GM18907 (cell line): ENCODE measurements at regions not wholly inside any gene's neighbourhood (a gene's known extent, or its start where the extent isn't known, plus 50 kb on each side); places are given as distances from the start of the nearest gene placed in this dataset.
"Not testable (repeated sequence)": the region's sequence is repeated elsewhere in the genome, so short reads cannot be mapped to it uniquely, and the experiment has no call there.

Experiments used
- ATAC-seq: cut with Tn5 transposase; IDR thresholded peaks from one replicate; pipeline ENCODE4 v1.9.1; 2021; ENCODE audit warnings: mild to moderate bottlenecking, moderate library complexity; ENCODE audit not compliant: unreplicated experiment

- no peak for ATAC-seq
Measured at GRCh38 chr9:107839371-107839770, 349.8 kb upstream of the KLF4 start.

GRCh38 chr9:107838766-107839165, 349.2 kb upstream of the KLF4 start:
- no peak for ATAC-seq

GRCh38 chr9:107836300-107836699, 346.7 kb upstream of the KLF4 start:
- no peak for ATAC-seq

GRCh38 chr9:107833295-107833694, 343.7 kb upstream of the KLF4 start:
- no peak for ATAC-seq

- ATAC-seq, result no peak
Measured at GRCh38 chr9:107832871-107833270, 343.3 kb upstream of the KLF4 start.

GRCh38 chr9:107830479-107830878, 340.9 kb upstream of the KLF4 start:
- ATAC-seq, result no peak

GRCh38 chr9:107827884-107828283, 338.3 kb upstream of the KLF4 start:
- ATAC-seq, result no peak

GRCh38 chr9:107827304-107827703, 337.7 kb upstream of the KLF4 start:
- no peak for ATAC-seq

- not testable (repeated sequence) for ATAC-seq
Measured at GRCh38 chr9:107826688-107826983, 337.1 kb upstream of the KLF4 start.

GRCh38 chr9:107824556-107824955, 335.0 kb upstream of the KLF4 start:
- ATAC-seq, result no peak

- no peak for ATAC-seq
Measured at GRCh38 chr9:107819772-107820565, 330.4 kb upstream of the KLF4 start.

GRCh38 chr9:107818503-107818829, 328.9 kb upstream of the KLF4 start:
- not testable (repeated sequence) for ATAC-seq

- ATAC-seq, result not testable (repeated sequence)
Measured at GRCh38 chr9:107817595-107818502, 328.3 kb upstream of the KLF4 start.

- no peak for ATAC-seq
Measured at GRCh38 chr9:107816561-107817021, 327.0 kb upstream of the KLF4 start.

- no peak for ATAC-seq
Measured at GRCh38 chr9:107815782-107816560, 326.4 kb upstream of the KLF4 start.

- ATAC-seq, result no peak
Measured at GRCh38 chr9:107813287-107813686, 323.7 kb upstream of the KLF4 start.

GRCh38 chr9:107810461-107810961, 320.9 kb upstream of the KLF4 start:
- no peak for ATAC-seq

- no peak for ATAC-seq
Measured at GRCh38 chr9:107809871-107810460, 320.4 kb upstream of the KLF4 start.

- ATAC-seq, result no peak
Measured at GRCh38 chr9:107807183-107807582, 317.6 kb upstream of the KLF4 start.

- ATAC-seq, result no peak
Measured at GRCh38 chr9:107805201-107805600, 315.6 kb upstream of the KLF4 start.

- ATAC-seq, result no peak
Measured at GRCh38 chr9:107794259-107794658, 304.7 kb upstream of the KLF4 start.
